ENCODE measurements at regions not wholly inside any gene's neighbourhood (a gene's known extent, or its start where the extent isn't known, plus 50 kb on each side); places are given as distances from the start of the nearest gene placed in this dataset.

DNA sequence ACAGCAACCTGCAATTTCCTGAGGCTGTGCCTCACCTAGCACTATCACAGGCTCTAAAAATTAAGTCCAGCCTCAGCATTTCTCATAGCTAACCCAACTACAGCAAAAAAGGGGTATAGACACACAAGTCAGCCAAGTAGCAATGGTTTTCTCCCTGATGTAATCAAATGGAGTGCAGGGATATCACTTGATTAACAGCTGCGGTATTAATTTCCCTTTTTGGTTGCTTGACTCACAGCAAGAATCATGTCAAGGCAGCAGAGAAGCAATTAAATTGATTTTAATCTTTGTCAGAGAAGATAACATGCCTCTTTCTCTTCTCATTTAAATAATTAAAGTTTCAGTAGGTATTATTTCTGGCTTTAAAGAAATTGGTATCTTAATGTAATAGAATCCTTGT is 278.9 kb downstream of the RWDD3 start:
- Histone ChIP-seq H4K8ac (ENCODE audit: extremely low read depth, insufficient read depth, low read length) (no peak overlapping the region), H3K23ac (ENCODE audit: insufficient read length) (no peak overlapping the region), H3K9ac (replicated peaks in 1 of 4; ENCODE audit: extremely low read depth in 1 of 4, low read depth in 3 of 4, low read length in 3 of 4) (no peak overlapping the region), H2AK5ac (ENCODE audit: low read depth, low read length) (no peak overlapping the region), H2BK120ac (replicated peaks; ENCODE audit: low read depth, low read length) (no peak overlapping the region), H3K79me2 (ENCODE audit: control insufficient read depth in 1 of 2, insufficient read depth in 2 of 2, low read length in 2 of 2) (no peaks in the 10 kb centered on the region), H4K20me1 (replicated peaks in 1 of 2; ENCODE audit: control insufficient read depth in 1 of 2, insufficient read depth in 2 of 2, low read length in 2 of 2) (no peaks in the 10 kb centered on the region), H2BK20ac (ENCODE audit: low read length) (no peak overlapping the region), H3K27me3 (replicated peaks in 1 of 4; ENCODE audit: control insufficient read depth in 3 of 4, extremely low read depth in 1 of 4, insufficient read depth in 3 of 4, low read length in 3 of 4) (no peaks in the 10 kb centered on the region), H3K36me3 (ENCODE audit: control insufficient read depth in 2 of 4, insufficient read depth in 4 of 4, low read length in 3 of 4) (no peaks in the 10 kb centered on the region), H4K91ac (replicated peaks; ENCODE audit: insufficient read length, low read length) (no peak overlapping the region), H3K9me3 (ENCODE audit: insufficient read depth in 2 of 2, low read depth in 1 of 2, low read length in 1 of 2) (no peaks in the 10 kb centered on the region), H2BK15ac (ENCODE audit: low read length) (no peak overlapping the region), H3K4me3 (ENCODE audit: extremely low read depth in 1 of 4, insufficient read depth in 2 of 4, low read depth in 3 of 4, low read length in 4 of 4) (no peak overlapping the region), H3K27ac (ENCODE audit: low read depth, low read length) (no peak overlapping the region), H2BK12ac (ENCODE audit: low read depth, low read length) (0 out of 2 replicates have a peak overlapping the region, but pooled peaks have one; percentile 1), H3K4ac (replicated peaks; ENCODE audit: insufficient read length, low read depth, low read length) (no peak overlapping the region), H3K14ac (ENCODE audit: insufficient read length) (no peak overlapping the region), H3K23me2 (ENCODE audit: low read depth, low read length) (no peaks in the 10 kb centered on the region; the same call in 1 of the 2 replicates), H3K4me2 (ENCODE audit: insufficient read depth in 1 of 2, low read depth in 2 of 2, low read length in 2 of 2) (no peak overlapping the region), H3K79me1 (ENCODE audit: low read depth, low read length) (no peaks in the 10 kb centered on the region), H2BK5ac (ENCODE audit: low read depth, low read length) (no peak overlapping the region), H2AFZ (ENCODE audit: low read length) (peak overlapping the region; percentile 86), H3K56ac (replicated peaks; ENCODE audit: insufficient read length, low read depth, low read length) (no peak overlapping the region), H3K4me1 (replicated peaks in 1 of 4; ENCODE audit: control insufficient read depth in 3 of 4, insufficient read depth in 4 of 4, low read length in 3 of 4) (peaks cover 0 to 6% (median 4%) of the 10 kb centered on the region in 4 experiments; a peak in 4 of 7 replicates), H4K5ac (ENCODE audit: insufficient read length, low read depth, low read length) (no peak overlapping the region), H3K18ac (ENCODE audit: extremely low read depth, low read length) (no peak overlapping the region)
- CTCF ChIA-PET (ENCODE audit: partially characterized antibody), result interaction anchor here (1.1 kb wide), 1 partner anchor 171 kb away, joined by 3 read pairs; no protein-coding TSS in a partner anchor
- 93% methylated on average over 1 of the region's 1 CpG; no CpG with 5 or more reads in 1 of the 2 experiments for WGBS, 2 experiments (ENCODE audit: extremely low coverage in 1 of 2, insufficient coverage in 1 of 2, insufficient read length in 1 of 2, insufficient replicate concordance in 2 of 2, low coverage in 1 of 2, low lambda C conversion rate in 2 of 2, missing lambda C conversion rate in 1 of 2)
- FAIRE-seq (no peak), DNase-seq (ENCODE audit: low read depth in 1 of 2, low spot score in 2 of 2) (no peak)
- POLR2A ChIA-PET (ENCODE audit: partially characterized antibody), result interaction anchor here (0.7 kb wide), 1 partner anchor 1026 kb away, joined by 3 read pairs; no protein-coding TSS in a partner anchor
- no peak for TF ChIP-seq TEAD4 (IDR thresholded peaks at IDR 0.05; ENCODE audit: low read depth, low read length)
- TF ChIP-seq SP2 (IDR thresholded peaks at IDR 0.05; ENCODE audit: low read length), result no peak
- TF ChIP-seq, protein P1, sequence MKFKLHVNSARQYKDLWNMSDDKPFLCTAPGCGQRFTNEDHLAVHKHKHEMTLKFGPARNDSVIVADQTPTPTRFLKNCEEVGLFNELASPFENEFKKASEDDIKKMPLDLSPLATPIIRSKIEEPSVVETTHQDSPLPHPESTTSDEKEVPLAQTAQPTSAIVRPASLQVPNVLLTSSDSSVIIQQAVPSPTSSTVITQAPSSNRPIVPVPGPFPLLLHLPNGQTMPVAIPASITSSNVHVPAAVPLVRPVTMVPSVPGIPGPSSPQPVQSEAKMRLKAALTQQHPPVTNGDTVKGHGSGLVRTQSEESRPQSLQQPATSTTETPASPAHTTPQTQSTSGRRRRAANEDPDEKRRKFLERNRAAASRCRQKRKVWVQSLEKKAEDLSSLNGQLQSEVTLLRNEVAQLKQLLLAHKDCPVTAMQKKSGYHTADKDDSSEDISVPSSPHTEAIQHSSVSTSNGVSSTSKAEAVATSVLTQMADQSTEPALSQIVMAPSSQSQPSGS (IDR thresholded peaks at IDR 0.05; ENCODE audit: low read length), result no peak
- no peak for TF ChIP-seq SP1 (IDR thresholded peaks at IDR 0.05; ENCODE audit: low read depth, low read length)
- TF ChIP-seq RFX5 (IDR thresholded peaks at IDR 0.05; ENCODE audit: borderline replicate concordance, low read depth, low read length), result no peak
- TF ChIP-seq NRF1 (IDR thresholded peaks at IDR 0.05; ENCODE audit: low read depth, low read length), result no peak
- TF ChIP-seq TAF7 (optimal IDR thresholded peaks at IDR 0.05; ENCODE audit: borderline replicate concordance, low read depth, low read length), result no peak

Data from H1 (cell line).